ENCODE measurements at regions not wholly inside any gene's neighbourhood (a gene's known extent, or its start where the extent isn't known, plus 50 kb on each side); places are given as distances from the start of the nearest gene placed in this dataset.

- Histone ChIP-seq H3K27me3 (ENCODE audit: control insufficient read depth in 2 of 2, insufficient read depth in 2 of 2, low read length in 2 of 2) (no peaks in the 10 kb centered on the region), H3K9me3 (replicated peaks; ENCODE audit: control insufficient read depth, insufficient read depth, low read depth, low read length) (no peaks in the 10 kb centered on the region), H3K4me3 (no peak overlapping the region), H3K79me2 (ENCODE audit: control insufficient read depth, insufficient read depth, low read length) (no peaks in the 10 kb centered on the region), H3K4me1 (replicated peaks in 1 of 2; ENCODE audit: control insufficient read depth in 2 of 2, insufficient read depth in 2 of 2, low read length in 2 of 2) (no peaks in the 10 kb centered on the region), H3K27ac (ENCODE audit: extremely low read depth, low read depth, low read length) (no peak overlapping the region), H3K9me1 (ENCODE audit: control insufficient read depth, insufficient read depth, low read length) (no peaks in the 10 kb centered on the region), H3K4me2 (ENCODE audit: insufficient read depth, low read length) (no peak overlapping the region), H3K36me3 (ENCODE audit: control insufficient read depth, insufficient read depth, low read length) (no peaks in the 10 kb centered on the region), H4K20me1 (replicated peaks; ENCODE audit: control insufficient read depth, insufficient read depth, low read length) (no peaks in the 10 kb centered on the region), H2AFZ (ENCODE audit: low read depth, low read length) (no peak overlapping the region), H3K9ac (ENCODE audit: insufficient read depth in 1 of 2, low read depth in 2 of 2, low read length in 2 of 2) (no peak overlapping the region)
- 0% methylated on average over 2 of the region's 2 CpGs for WGBS (ENCODE audit: insufficient coverage, low coverage, missing lambda C conversion rate)
- FAIRE-seq (no peak), ATAC-seq (no peak), DNase-seq (ENCODE audit: extremely low read depth in 1 of 4, low spot score in 3 of 4) (no peak)
- in situ Hi-C loops (cut with MboI) (no loop called here), intact Hi-C loops (cut with micrococcal nuclease) (no loop called here)
- ChIA-PET POLR2A (no interaction called here), CTCF (ENCODE audit: low intra/inter-chr PET ratio) (no interaction called here)
- no peak for TF ChIP-seq ZNF449 (CRISPR knock-in tag; IDR thresholded peaks at IDR 0.05)
- BruUV-seq (replicated peaks), result no TSS peak
These were observed 157.7 kb downstream of the PAPSS1 start for GRCh38 chr4:107562316-107562715.

GRCh38 chr4:107561481-107561880 is 158.6 kb downstream of the PAPSS1 start:
- Histone ChIP-seq H3K79me2 (ENCODE audit: control insufficient read depth, insufficient read depth, low read length) (no peaks in the 10 kb centered on the region), H3K36me3 (ENCODE audit: control insufficient read depth, insufficient read depth, low read length) (no peaks in the 10 kb centered on the region), H3K27ac (ENCODE audit: extremely low read depth, low read depth, low read length) (no peak overlapping the region), H3K4me1 (replicated peaks in 1 of 2; ENCODE audit: control insufficient read depth in 2 of 2, insufficient read depth in 2 of 2, low read length in 2 of 2) (no peaks in the 10 kb centered on the region), H3K27me3 (ENCODE audit: control insufficient read depth in 2 of 2, insufficient read depth in 2 of 2, low read length in 2 of 2) (no peaks in the 10 kb centered on the region), H2AFZ (ENCODE audit: low read depth, low read length) (no peak overlapping the region), H3K9me1 (ENCODE audit: control insufficient read depth, insufficient read depth, low read length) (no peaks in the 10 kb centered on the region), H3K4me3 (no peak overlapping the region), H3K4me2 (ENCODE audit: insufficient read depth, low read length) (no peak overlapping the region), H3K9ac (ENCODE audit: insufficient read depth in 1 of 2, low read depth in 2 of 2, low read length in 2 of 2) (no peak overlapping the region), H4K20me1 (replicated peaks; ENCODE audit: control insufficient read depth, insufficient read depth, low read length) (no peaks in the 10 kb centered on the region), H3K9me3 (replicated peaks; ENCODE audit: control insufficient read depth, insufficient read depth, low read depth, low read length) (no peaks in the 10 kb centered on the region)
- intact Hi-C loops (cut with micrococcal nuclease) (no loop called here), in situ Hi-C loops (cut with MboI) (no loop called here)
- no TSS peak for BruUV-seq (replicated peaks)
- CTCF ChIA-PET (ENCODE audit: low intra/inter-chr PET ratio), result no interaction called here
- no peak for FAIRE-seq
- POLR2A ChIA-PET, result no interaction called here
- ATAC-seq, result no peak
- 0% methylated on average over 4 of the region's 4 CpGs for whole genome bisulfite sequencing (ENCODE audit: insufficient coverage, low coverage, missing lambda C conversion rate)
- no peak for DNase-seq (ENCODE audit: extremely low read depth in 1 of 4, low spot score in 3 of 4)
- TF ChIP-seq ZNF347 (CRISPR knock-in tag; IDR thresholded peaks at IDR 0.05; ENCODE audit: low read depth), result no peak
- no peak for TF ChIP-seq ZNF253 (CRISPR knock-in tag; conservative IDR thresholded peaks at IDR 0.05)
- no peak for TF ChIP-seq THAP7 (CRISPR knock-in tag; IDR thresholded peaks at IDR 0.05)
- TF ChIP-seq ZNF232 (CRISPR knock-in tag; IDR thresholded peaks at IDR 0.05), result no peak
- TF ChIP-seq ETV5 (CRISPR knock-in tag; IDR thresholded peaks at IDR 0.05; ENCODE audit: low read depth), result no peak
- no peak for TF ChIP-seq ZNF146 (CRISPR knock-in tag; IDR thresholded peaks at IDR 0.05; ENCODE audit: unreplicated experiment)
- TF ChIP-seq CEBPB (tag; IDR thresholded peaks at IDR 0.05), result no peak
- TF ChIP-seq FOXM1 (IDR thresholded peaks at IDR 0.05; ENCODE audit: low read depth), result no peak
- TF ChIP-seq FOXM1 (CRISPR knock-in tag; IDR thresholded peaks at IDR 0.05; ENCODE audit: low read depth), result no peak
- no peak for TF ChIP-seq RBM39 (optimal IDR thresholded peaks at IDR 0.05; ENCODE audit: low read depth, low read length)

Measured in K562 (cell line).